H9 (cell line): ENCODE measurements at regions not wholly inside any gene's neighbourhood (a gene's known extent, or its start where the extent isn't known, plus 50 kb on each side); places are given as distances from the start of the nearest gene placed in this dataset.

Experiments
- DNase-seq: peaks from one replicate; pipeline ENCODE4 v3.0.0-alpha.2; 2017
- H2AFZ ChIP-seq: one replicate; pipeline ENCODE4 v1.6.1; 2013; ENCODE audit warnings: mild to moderate bottlenecking, low read length, control low read depth, moderate library complexity
- H2AK5ac ChIP-seq: 2 replicates; pipeline ENCODE4 v1.6.1; 2013; ENCODE audit warnings: low read length, control low read depth, mixed read lengths; ENCODE audit not compliant: insufficient read length
- H2BK120ac ChIP-seq: one replicate; pipeline ENCODE4 v1.6.1; 2013; ENCODE audit warnings: low read depth, mild to moderate bottlenecking, low read length, control low read depth, inconsistent platforms; ENCODE audit not compliant: poor library complexity, severe bottlenecking
- H2BK12ac ChIP-seq: 2 replicates; pipeline ENCODE4 v1.6.1; 2013; ENCODE audit warnings: low read length, control low read depth, mixed read lengths, low read depth; ENCODE audit not compliant: insufficient read length
- H2BK15ac ChIP-seq: 2 replicates; pipeline ENCODE4 v1.6.1; 2013; ENCODE audit warnings: low read depth, low read length, control low read depth
- H2BK20ac ChIP-seq: one replicate; pipeline ENCODE4 v1.6.1; 2013; ENCODE audit warnings: low read depth, mild to moderate bottlenecking, low read length, control low read depth, inconsistent platforms; ENCODE audit not compliant: poor library complexity, severe bottlenecking
- H2BK5ac ChIP-seq: 2 replicates; pipeline ENCODE4 v1.6.1; 2013; ENCODE audit warnings: low read length, control low read depth, mixed read lengths; ENCODE audit not compliant: insufficient read length
- H3K14ac ChIP-seq: 2 replicates; pipeline ENCODE4 v1.6.1; 2013; ENCODE audit warnings: low read length, control low read depth; ENCODE audit not compliant: insufficient read depth
- H3K18ac ChIP-seq: 2 replicates; pipeline ENCODE4 v1.6.1; 2013; ENCODE audit warnings: low read depth, mild to moderate bottlenecking, mixed read lengths, low read length, control low read depth; ENCODE audit not compliant: insufficient read length
- H3K23ac ChIP-seq: 2 replicates; pipeline ENCODE4 v1.6.1; 2013; ENCODE audit warnings: low read length, control low read depth, mixed read lengths, low read depth; ENCODE audit not compliant: insufficient read length
- H3K23me2 ChIP-seq: 2 replicates; pipeline ENCODE4 v1.6.1; 2013; ENCODE audit warnings: low read depth, mild to moderate bottlenecking, mixed read lengths, low read length, control low read depth; ENCODE audit not compliant: insufficient read length, poor library complexity, severe bottlenecking
- H3K27ac ChIP-seq: 2 replicates; pipeline ENCODE4 v1.5.1; 2013; ENCODE audit warnings: low read length, control low read depth, mixed read lengths, low read depth; ENCODE audit not compliant: insufficient read length
- H3K27me3 ChIP-seq: 2 replicates; pipeline ENCODE4 v1.6.1; 2013; ENCODE audit warnings: low read length, control low read depth, inconsistent platforms; ENCODE audit not compliant: insufficient read depth
- H3K4ac ChIP-seq: 2 replicates; pipeline ENCODE4 v1.6.1; 2013; ENCODE audit warnings: low read depth, mild to moderate bottlenecking, control low read depth, inconsistent platforms, low read length, moderate library complexity
- H3K4me1 ChIP-seq: 2 replicates; pipeline ENCODE4 v1.6.1; 2013; ENCODE audit warnings: low read length, control low read depth, inconsistent platforms; ENCODE audit not compliant: insufficient read depth
- H3K4me2 ChIP-seq: 2 replicates; pipeline ENCODE4 v1.6.1; 2013; ENCODE audit warnings: low read length, control low read depth, mixed read lengths; ENCODE audit not compliant: insufficient read length, insufficient read depth
- H3K56ac ChIP-seq: 2 replicates; pipeline ENCODE4 v1.6.1; 2013; ENCODE audit warnings: low read depth, mild to moderate bottlenecking, mixed read lengths, low read length, control low read depth; ENCODE audit not compliant: insufficient read length
- H3K79me1 ChIP-seq: 2 replicates; pipeline ENCODE4 v1.6.1; 2013; ENCODE audit warnings: low read depth, mild to moderate bottlenecking, moderate library complexity, low read length, control low read depth, inconsistent platforms; ENCODE audit not compliant: insufficient read depth, poor library complexity, severe bottlenecking
- H3K79me2 ChIP-seq: 2 replicates; pipeline ENCODE4 v1.6.1; 2013; ENCODE audit warnings: low read length, control low read depth, inconsistent platforms; ENCODE audit not compliant: insufficient read depth
- H3K9ac ChIP-seq: 2 replicates; pipeline ENCODE4 v1.6.1; 2013; ENCODE audit warnings: low read length, control low read depth, mixed read lengths; ENCODE audit not compliant: insufficient read length; ENCODE audit errors: extremely low read depth
- H3K9me3 ChIP-seq: one replicate; pipeline ENCODE4 v1.6.1; 2013; ENCODE audit warnings: low read depth, low read length, inconsistent platforms; ENCODE audit not compliant: control insufficient read depth
- H3T11ph ChIP-seq: one replicate; pipeline ENCODE4 v1.6.1; 2013; ENCODE audit warnings: mild to moderate bottlenecking, low read length, control low read depth, inconsistent platforms
- H4K20me1 ChIP-seq: one replicate; pipeline ENCODE4 v1.6.1; 2013; ENCODE audit not compliant: control insufficient read depth, insufficient read length, insufficient read depth
- H4K5ac ChIP-seq: 2 replicates; pipeline ENCODE4 v1.6.1; 2013; ENCODE audit warnings: low read depth, mild to moderate bottlenecking, mixed read lengths, low read length, control low read depth; ENCODE audit not compliant: insufficient read length
- H4K8ac ChIP-seq: replicated peaks from 2 replicates; pipeline ENCODE4 v1.6.1; 2013; ENCODE audit warnings: low read length, control low read depth, mixed read lengths, low read depth; ENCODE audit not compliant: insufficient read length
- H4K91ac ChIP-seq: 2 replicates; pipeline ENCODE4 v1.6.1; 2013; ENCODE audit warnings: low read depth, mild to moderate bottlenecking, moderate library complexity, mixed read lengths, low read length, control low read depth; ENCODE audit not compliant: insufficient read length
- H3K27ac Mint-ChIP-seq, 3 experiments: 2 replicates in 2 of 3; 3 replicates in 1 of 3; pipeline ENCODE4 v1.8.0; 2020 to 2021; ENCODE audit warnings: mixed read lengths in 3 of 3, mild to moderate bottlenecking in 1 of 3, moderate library complexity in 1 of 3
- H3K27me3 Mint-ChIP-seq: 2 replicates; pipeline ENCODE4 v1.8.0; 2021; ENCODE audit warnings: low read depth, mild to moderate bottlenecking, moderate library complexity, mixed read lengths
- H3K36me3 Mint-ChIP-seq, 3 experiments: 2 replicates in 2 of 3; 3 replicates in 1 of 3; pipeline ENCODE4 v1.8.0; 2020 to 2021; ENCODE audit warnings: low read depth in 3 of 3, mixed read lengths in 3 of 3; ENCODE audit not compliant: insufficient read depth in 1 of 3
- H3K4me1 Mint-ChIP-seq, 2 experiments: 2 replicates each; pipeline ENCODE4 v1.8.0; 2020; ENCODE audit warnings: mixed read lengths in 2 of 2
- H3K4me3 Mint-ChIP-seq, 2 experiments: 2 replicates in 1 of 2; 3 replicates in 1 of 2; pipeline ENCODE4 v1.8.0; 2020 to 2021; ENCODE audit warnings: mild to moderate bottlenecking in 2 of 2, mixed read lengths in 2 of 2, moderate library complexity in 1 of 2
- H3K9me3 Mint-ChIP-seq, 2 experiments: 2 replicates in 1 of 2; 3 replicates in 1 of 2; pipeline ENCODE4 v1.8.0; 2020; ENCODE audit warnings: mild to moderate bottlenecking in 2 of 2, mixed read lengths in 2 of 2, moderate library complexity in 1 of 2
- CTCF ChIP-seq: fragments of 200-600 bp; sonication (generic); conservative IDR thresholded peaks from 3 replicates; pipeline ENCODE4 v1.8.0; 2021; ENCODE audit warnings: antibody characterized with exemption, mild to moderate bottlenecking
- WGBS: extraction: QIAGEN DNeasy Blood & Tissue Kit; methylation state at CpG from one replicate; pipeline ENCODE4 v1.1.7; 2013; ENCODE audit warnings: missing lambda C conversion rate, low lambda C conversion rate, mixed read lengths; ENCODE audit not compliant: insufficient read length; ENCODE audit errors: extremely low coverage; 5-methylcytosine and 5-hydroxymethylcytosine counted together

- no peaks in the 10 kb centered on the region for H3K27me3 ChIP-seq
- DNase-seq = no peak
- H4K8ac ChIP-seq = no peak overlapping the region
- WGBS = no CpG with 5 or more reads among the region's 3 CpGs
- no peaks in the 10 kb centered on the region for H3K79me1 ChIP-seq
- no peak overlapping the region for H3K4ac ChIP-seq
- H4K20me1 ChIP-seq = no peaks in the 10 kb centered on the region
- H3T11ph ChIP-seq = no peak overlapping the region
- no peaks in the 10 kb centered on the region for H3K23me2 ChIP-seq
- no peak overlapping the region for H3K56ac ChIP-seq
- no peak overlapping the region for H2BK12ac ChIP-seq
- Mint-ChIP-seq H3K4me3 (no peak overlapping the region), H3K27ac (no peak overlapping the region; a peak in 1 of 7 replicates), H3K9me3 (no peaks in the 10 kb centered on the region; a peak in 1 of 5 replicates), H3K36me3 (no peaks in the 10 kb centered on the region), H3K27me3 (peaks cover 1% of the 10 kb centered on the region; the same call in 1 of the 2 replicates), H3K4me1 (peaks cover 30 to 42% of the 10 kb centered on the region in 2 experiments)
- H3K79me2 ChIP-seq = no peaks in the 10 kb centered on the region
- H2BK5ac ChIP-seq = no peak overlapping the region
- H3K4me2 ChIP-seq = no peak overlapping the region
- H2BK120ac ChIP-seq = no peak overlapping the region
- no peak overlapping the region for H4K5ac ChIP-seq
- no peak overlapping the region for H2AFZ ChIP-seq
- H2BK20ac ChIP-seq = no peak overlapping the region
- no peak overlapping the region for H2AK5ac ChIP-seq
- no peak overlapping the region for H3K27ac ChIP-seq
- H3K14ac ChIP-seq = no peak overlapping the region
- no peak overlapping the region for H2BK15ac ChIP-seq
- H4K91ac ChIP-seq = no peak overlapping the region
- no peaks in the 10 kb centered on the region; the same call in 1 of the 2 replicates for H3K4me1 ChIP-seq
- H3K23ac ChIP-seq = no peak overlapping the region
- no peaks in the 10 kb centered on the region for H3K9me3 ChIP-seq
- TF ChIP-seq CTCF = no peak
- no peak overlapping the region for H3K18ac ChIP-seq
- H3K9ac ChIP-seq = no peak overlapping the region
Measured at GRCh38 chr16:73430138-73430537, 382.2 kb upstream of the ZFHX3 start.
